Panc1 (cell line): ENCODE measurements at regions not wholly inside any gene's neighbourhood (a gene's known extent, or its start where the extent isn't known, plus 50 kb on each side); places are given as distances from the start of the nearest gene placed in this dataset.

Source experiments
- ATAC-seq: fragments of 200-7000 bp; cut with Tn5 transposase; 2 replicates; pipeline ENCODE4 v1.9.1; 2020; ENCODE audit warnings: mild to moderate bottlenecking, moderate library complexity
- BruUV-seq: library from RNA; stranded (reverse); fragments of 400-500 nt; replicated peaks from 2 replicates; lab custom pipeline; 2021; lab: Mats Ljungman, UMichigan
- CTCF ChIA-PET: fragments of 300-600 bp; sonication (Branson Sonifier 250); formaldehyde crosslinking; loops from one replicate; lab custom pipeline; 2022; ENCODE audit warnings: antibody characterized with exemption; lab: Charles Lee
- POLR2A ChIA-PET: fragments of 300-600 bp; sonication (Branson Sonifier 250); formaldehyde crosslinking; loops from one replicate; lab custom pipeline; 2022; ENCODE audit warnings: antibody characterized with exemption; lab: Charles Lee
- DNase-seq: peaks from one replicate; pipeline ENCODE4 v3.0.0-alpha.2; 2010; ENCODE audit warnings: low read depth, low spot score
- H3K27ac ChIP-seq: 2 replicates; pipeline ENCODE4 v1.5.1; 2011; ENCODE audit warnings: mild to moderate bottlenecking, low read length, inconsistent platforms
- H3K27me3 ChIP-seq: fragments of 200-500 bp; sonication (Bioruptor generic); 2 replicates; pipeline ENCODE4 v1.6.0; 2014; ENCODE audit warnings: low read length, inconsistent platforms; ENCODE audit not compliant: control insufficient read depth, insufficient read depth
- H3K36me3 ChIP-seq: fragments of 200-500 bp; sonication (Bioruptor generic); 2 replicates; pipeline ENCODE4 v1.5.1; 2014; ENCODE audit warnings: inconsistent platforms, mild to moderate bottlenecking, low read length, moderate library complexity; ENCODE audit not compliant: control insufficient read depth, insufficient read depth
- H3K4me1 ChIP-seq: 2 replicates; pipeline ENCODE4 v1.5.1; 2011; ENCODE audit warnings: inconsistent platforms, mild to moderate bottlenecking, low read length, moderate library complexity; ENCODE audit not compliant: control insufficient read depth, insufficient read depth
- H3K4me3 ChIP-seq, 2 experiments: 2 replicates each; pipeline ENCODE4 v1.5.1; 2011 to 2012; ENCODE audit warnings: low read depth in 2 of 2, low read length in 2 of 2, mild to moderate bottlenecking in 2 of 2, inconsistent platforms in 1 of 2, moderate library complexity in 1 of 2
- H3K9me3 ChIP-seq: fragments of 200-500 bp; sonication (Bioruptor generic); 2 replicates; pipeline ENCODE4 v1.5.1; 2014; ENCODE audit warnings: low read depth, mild to moderate bottlenecking, inconsistent platforms, low read length, moderate library complexity; ENCODE audit not compliant: control insufficient read depth, insufficient read depth
- POLR2AphosphoS5 ChIP-seq: IDR thresholded peaks from 2 replicates; pipeline ENCODE4 v1.6.1; 2012; ENCODE audit warnings: mild to moderate bottlenecking, low read depth, low read length, moderate library complexity
- SIN3A ChIP-seq: IDR thresholded peaks from 2 replicates; pipeline ENCODE4 v1.6.1; 2012; ENCODE audit warnings: low read depth, mild to moderate bottlenecking, low read length, moderate library complexity, borderline replicate concordance; ENCODE audit not compliant: insufficient read depth
- TCF7L2 ChIP-seq: IDR thresholded peaks from 2 replicates; pipeline ENCODE4 v1.6.1; 2011; ENCODE audit warnings: mild to moderate bottlenecking, low read depth, low read length, inconsistent platforms
- in situ Hi-C: cut with HindIII; loops from 2 replicates; pipeline ENCODE4 v1.10.0; 2016; ENCODE audit warnings: low sequenced_read_pairs, low pct_unique_long_range_greater_than_20kb
- intact Hi-C: fragments of 100-400 bp; cut with micrococcal nuclease; formaldehyde crosslinking; loops from one replicate; pipeline ENCODE4 v1.10.0; 2022; ENCODE audit not compliant: unreplicated experiment
- TF ChIP-seq, protein P1 (sequence below): fragments of 450-650 bp; IDR thresholded peaks from 2 replicates; pipeline ENCODE4 v1.5.1; 2017; ENCODE audit warnings: mild to moderate bottlenecking
- TF ChIP-seq, protein P2 (sequence below), 2 experiments: IDR thresholded peaks; 2 replicates each; pipeline ENCODE4 v1.6.1; 2011 to 2012; ENCODE audit warnings: low read depth in 2 of 2, control low read depth in 1 of 2, low read length in 1 of 2, mild to moderate bottlenecking in 1 of 2, moderate library complexity in 1 of 2; ENCODE audit not compliant: insufficient read depth in 1 of 2

DNA sequence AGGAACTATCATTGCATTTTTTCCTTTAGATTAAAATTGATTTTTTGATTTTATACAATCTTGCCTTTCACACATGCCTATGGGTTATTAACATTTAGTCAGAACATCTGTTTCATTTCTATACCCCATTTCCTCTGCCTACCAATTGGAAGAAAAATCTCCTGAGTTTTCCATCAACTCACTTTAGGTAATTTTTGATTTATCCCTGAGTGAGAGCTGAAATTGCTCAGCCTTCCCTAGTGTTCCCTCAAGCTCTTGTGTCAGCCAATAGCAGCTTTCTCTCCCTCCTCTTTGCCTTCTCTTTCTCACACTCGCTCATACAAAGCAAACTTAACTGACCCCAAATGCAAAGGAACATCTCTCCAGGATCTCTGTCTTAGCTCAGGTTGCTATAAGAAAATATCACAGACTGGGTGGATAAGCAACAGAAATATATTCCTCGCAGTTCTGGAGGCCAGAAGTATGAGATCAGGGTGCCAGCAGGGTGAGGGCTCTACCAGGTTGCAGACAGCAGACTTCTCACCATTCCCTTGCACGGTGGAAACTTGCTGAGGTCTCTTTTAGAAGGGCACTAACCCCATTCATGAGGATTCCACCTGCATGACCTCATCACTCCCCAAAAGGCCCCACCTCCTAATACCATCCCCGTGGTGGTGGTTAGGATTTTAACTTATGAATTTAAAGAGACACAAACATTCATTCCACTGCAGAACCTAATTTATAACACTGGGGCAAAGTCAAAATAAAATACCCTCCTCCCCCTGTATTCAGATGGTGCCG lies 224.2 kb upstream of the SFSWAP start:
- Histone ChIP-seq H3K27me3 (peaks cover 6% of the 10 kb centered on the region; the same call in 1 of the 2 replicates), H3K4me1 (no peaks in the 10 kb centered on the region), H3K9me3 (no peaks in the 10 kb centered on the region), H3K4me3 (no peak overlapping the region), H3K27ac (no peak overlapping the region), H3K36me3 (no peaks in the 10 kb centered on the region)
- DNase-seq: no peak
- CTCF ChIA-PET: no interaction called here
- POLR2A ChIA-PET: interaction anchor here (0.5 kb wide), 1 partner anchor 631 kb away, joined by 9 read pairs; no protein-coding TSS in a partner anchor
- no peak for ATAC-seq
- TF ChIP-seq TCF7L2: no peak
- TF ChIP-seq SIN3A: no peak
- TF ChIP-seq, protein P1, sequence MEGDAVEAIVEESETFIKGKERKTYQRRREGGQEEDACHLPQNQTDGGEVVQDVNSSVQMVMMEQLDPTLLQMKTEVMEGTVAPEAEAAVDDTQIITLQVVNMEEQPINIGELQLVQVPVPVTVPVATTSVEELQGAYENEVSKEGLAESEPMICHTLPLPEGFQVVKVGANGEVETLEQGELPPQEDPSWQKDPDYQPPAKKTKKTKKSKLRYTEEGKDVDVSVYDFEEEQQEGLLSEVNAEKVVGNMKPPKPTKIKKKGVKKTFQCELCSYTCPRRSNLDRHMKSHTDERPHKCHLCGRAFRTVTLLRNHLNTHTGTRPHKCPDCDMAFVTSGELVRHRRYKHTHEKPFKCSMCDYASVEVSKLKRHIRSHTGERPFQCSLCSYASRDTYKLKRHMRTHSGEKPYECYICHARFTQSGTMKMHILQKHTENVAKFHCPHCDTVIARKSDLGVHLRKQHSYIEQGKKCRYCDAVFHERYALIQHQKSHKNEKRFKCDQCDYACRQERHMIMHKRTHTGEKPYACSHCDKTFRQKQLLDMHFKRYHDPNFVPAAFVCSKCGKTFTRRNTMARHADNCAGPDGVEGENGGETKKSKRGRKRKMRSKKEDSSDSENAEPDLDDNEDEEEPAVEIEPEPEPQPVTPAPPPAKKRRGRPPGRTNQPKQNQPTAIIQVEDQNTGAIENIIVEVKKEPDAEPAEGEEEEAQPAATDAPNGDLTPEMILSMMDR: no peak
- TF ChIP-seq, protein P2, sequence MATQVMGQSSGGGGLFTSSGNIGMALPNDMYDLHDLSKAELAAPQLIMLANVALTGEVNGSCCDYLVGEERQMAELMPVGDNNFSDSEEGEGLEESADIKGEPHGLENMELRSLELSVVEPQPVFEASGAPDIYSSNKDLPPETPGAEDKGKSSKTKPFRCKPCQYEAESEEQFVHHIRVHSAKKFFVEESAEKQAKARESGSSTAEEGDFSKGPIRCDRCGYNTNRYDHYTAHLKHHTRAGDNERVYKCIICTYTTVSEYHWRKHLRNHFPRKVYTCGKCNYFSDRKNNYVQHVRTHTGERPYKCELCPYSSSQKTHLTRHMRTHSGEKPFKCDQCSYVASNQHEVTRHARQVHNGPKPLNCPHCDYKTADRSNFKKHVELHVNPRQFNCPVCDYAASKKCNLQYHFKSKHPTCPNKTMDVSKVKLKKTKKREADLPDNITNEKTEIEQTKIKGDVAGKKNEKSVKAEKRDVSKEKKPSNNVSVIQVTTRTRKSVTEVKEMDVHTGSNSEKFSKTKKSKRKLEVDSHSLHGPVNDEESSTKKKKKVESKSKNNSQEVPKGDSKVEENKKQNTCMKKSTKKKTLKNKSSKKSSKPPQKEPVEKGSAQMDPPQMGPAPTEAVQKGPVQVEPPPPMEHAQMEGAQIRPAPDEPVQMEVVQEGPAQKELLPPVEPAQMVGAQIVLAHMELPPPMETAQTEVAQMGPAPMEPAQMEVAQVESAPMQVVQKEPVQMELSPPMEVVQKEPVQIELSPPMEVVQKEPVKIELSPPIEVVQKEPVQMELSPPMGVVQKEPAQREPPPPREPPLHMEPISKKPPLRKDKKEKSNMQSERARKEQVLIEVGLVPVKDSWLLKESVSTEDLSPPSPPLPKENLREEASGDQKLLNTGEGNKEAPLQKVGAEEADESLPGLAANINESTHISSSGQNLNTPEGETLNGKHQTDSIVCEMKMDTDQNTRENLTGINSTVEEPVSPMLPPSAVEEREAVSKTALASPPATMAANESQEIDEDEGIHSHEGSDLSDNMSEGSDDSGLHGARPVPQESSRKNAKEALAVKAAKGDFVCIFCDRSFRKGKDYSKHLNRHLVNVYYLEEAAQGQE (IDR thresholded peaks at IDR 0.05; ENCODE audit: insufficient read depth in 1 of 2, low read depth in 2 of 2, low read length in 1 of 2): no peak
- no peak for TF ChIP-seq POLR2AphosphoS5
- intact Hi-C loops (no loop called here), in situ Hi-C loops (no loop called here)
- BruUV-seq: no TSS peak

DNA sequence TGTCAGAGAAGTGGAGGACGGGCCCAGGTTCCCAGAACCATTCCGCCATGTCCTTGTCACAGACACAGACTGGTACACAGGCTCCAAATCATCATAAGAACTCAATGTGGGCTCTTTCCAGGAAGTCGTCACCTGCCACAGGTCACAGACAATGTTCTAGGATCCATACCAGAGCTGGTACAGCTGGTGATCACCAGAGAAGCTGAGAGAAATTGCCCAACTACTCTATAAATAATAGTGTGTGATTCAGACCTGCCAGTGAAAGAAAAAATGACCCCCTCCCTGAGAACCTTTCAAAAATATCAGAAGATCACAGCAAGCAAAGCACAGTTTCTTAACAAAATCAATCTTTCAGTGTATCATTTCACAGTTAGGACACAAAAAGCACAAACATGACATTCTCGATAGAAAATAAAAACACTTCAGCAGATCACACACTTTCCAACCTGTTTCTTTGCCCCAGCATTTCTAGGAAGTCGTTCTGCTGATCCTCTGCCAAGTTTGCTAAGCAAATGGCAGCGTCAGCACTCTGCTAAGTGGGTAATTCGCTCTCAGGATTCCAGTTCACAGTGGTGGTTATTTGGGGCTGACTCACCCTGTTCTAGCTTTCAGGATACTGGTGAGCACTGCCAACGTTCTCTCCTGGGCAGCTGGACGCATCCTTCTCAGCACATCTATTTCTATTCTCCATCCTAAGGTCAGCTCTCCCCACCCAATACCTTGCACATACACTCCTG lies 223.3 kb upstream of the SFSWAP start:
- Histone ChIP-seq H3K27ac (no peak overlapping the region), H3K4me1 (no peaks in the 10 kb centered on the region), H3K36me3 (no peaks in the 10 kb centered on the region), H3K4me3 (no peak overlapping the region), H3K27me3 (peaks cover 6% of the 10 kb centered on the region; the same call in 1 of the 2 replicates), H3K9me3 (no peaks in the 10 kb centered on the region)
- intact Hi-C loops (no loop called here), in situ Hi-C loops (no loop called here)
- ATAC-seq (no peak), DNase-seq (no peak)
- no TSS peak for BruUV-seq
- TF ChIP-seq POLR2AphosphoS5 (no peak), TCF7L2 (no peak), SIN3A (no peak)
- TF ChIP-seq, protein P1: no peak
- TF ChIP-seq, protein P2 (IDR thresholded peaks at IDR 0.05; ENCODE audit: insufficient read depth in 1 of 2, low read depth in 2 of 2, low read length in 1 of 2): no peak
- ChIA-PET CTCF (no interaction called here), POLR2A (interaction anchor here (0.7 kb wide), 1 partner anchor 497 kb away, joined by 3 read pairs; no protein-coding TSS in a partner anchor)
